VCaP (cell line): ENCODE measurements at regions not wholly inside any gene's neighbourhood (a gene's known extent, or its start where the extent isn't known, plus 50 kb on each side); places are given as distances from the start of the nearest gene placed in this dataset.

Source experiments
- H3K27ac ChIP-seq: fragments of 450-650 bp; 2 replicates; pipeline ENCODE4 v1.5.1; 2017
- TF ChIP-seq, protein P1 (sequence below): fragments of 450-650 bp; conservative IDR thresholded peaks from 2 replicates; pipeline ENCODE4 v1.5.1; 2017; ENCODE audit warnings: mild to moderate bottlenecking, moderate library complexity

DNA sequence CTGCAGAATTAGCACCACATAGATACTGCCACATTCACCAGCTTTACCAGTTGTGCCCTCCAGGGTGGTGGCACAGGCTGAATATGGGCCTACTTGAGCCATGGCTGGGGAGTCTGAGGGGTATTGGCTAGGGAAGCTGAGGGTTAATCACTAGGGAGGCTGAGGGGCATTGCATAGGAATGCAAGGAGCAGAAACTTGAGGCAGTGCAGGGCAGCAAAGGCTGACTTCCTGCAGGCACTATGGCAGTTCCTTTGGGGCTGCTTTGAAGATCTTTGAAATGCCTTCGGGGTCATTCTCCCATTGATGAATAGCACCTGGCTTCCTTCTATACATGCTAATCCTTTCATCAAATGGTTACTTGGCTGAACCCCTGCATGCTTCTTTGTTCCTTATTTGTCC, 171.5 kb downstream of the RCN1 start:
- no peak overlapping the region for H3K27ac ChIP-seq
- TF ChIP-seq, protein P1, sequence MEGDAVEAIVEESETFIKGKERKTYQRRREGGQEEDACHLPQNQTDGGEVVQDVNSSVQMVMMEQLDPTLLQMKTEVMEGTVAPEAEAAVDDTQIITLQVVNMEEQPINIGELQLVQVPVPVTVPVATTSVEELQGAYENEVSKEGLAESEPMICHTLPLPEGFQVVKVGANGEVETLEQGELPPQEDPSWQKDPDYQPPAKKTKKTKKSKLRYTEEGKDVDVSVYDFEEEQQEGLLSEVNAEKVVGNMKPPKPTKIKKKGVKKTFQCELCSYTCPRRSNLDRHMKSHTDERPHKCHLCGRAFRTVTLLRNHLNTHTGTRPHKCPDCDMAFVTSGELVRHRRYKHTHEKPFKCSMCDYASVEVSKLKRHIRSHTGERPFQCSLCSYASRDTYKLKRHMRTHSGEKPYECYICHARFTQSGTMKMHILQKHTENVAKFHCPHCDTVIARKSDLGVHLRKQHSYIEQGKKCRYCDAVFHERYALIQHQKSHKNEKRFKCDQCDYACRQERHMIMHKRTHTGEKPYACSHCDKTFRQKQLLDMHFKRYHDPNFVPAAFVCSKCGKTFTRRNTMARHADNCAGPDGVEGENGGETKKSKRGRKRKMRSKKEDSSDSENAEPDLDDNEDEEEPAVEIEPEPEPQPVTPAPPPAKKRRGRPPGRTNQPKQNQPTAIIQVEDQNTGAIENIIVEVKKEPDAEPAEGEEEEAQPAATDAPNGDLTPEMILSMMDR, result no peak

DNA sequence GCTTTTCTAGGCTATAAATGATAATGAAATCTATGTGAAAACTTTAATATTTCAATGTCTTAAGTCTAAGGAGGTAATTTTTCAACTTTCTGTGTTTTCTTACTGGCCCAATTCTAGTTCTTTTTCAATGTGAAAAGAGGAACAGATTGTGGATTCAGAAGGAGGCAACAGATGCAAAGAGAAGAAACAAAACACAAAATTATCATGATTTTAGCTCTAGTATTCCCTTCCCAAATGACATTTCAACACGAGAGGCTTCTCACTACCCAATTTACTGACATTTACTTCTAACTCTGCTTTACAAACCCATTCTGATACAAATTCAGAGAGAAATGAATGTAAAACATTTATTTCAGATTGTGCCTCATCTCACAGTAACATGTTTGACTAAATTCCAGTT, 169.4 kb downstream of the WT1 start:
- TF ChIP-seq, protein P1, result no peak
- no peak overlapping the region for H3K27ac ChIP-seq

DNA sequence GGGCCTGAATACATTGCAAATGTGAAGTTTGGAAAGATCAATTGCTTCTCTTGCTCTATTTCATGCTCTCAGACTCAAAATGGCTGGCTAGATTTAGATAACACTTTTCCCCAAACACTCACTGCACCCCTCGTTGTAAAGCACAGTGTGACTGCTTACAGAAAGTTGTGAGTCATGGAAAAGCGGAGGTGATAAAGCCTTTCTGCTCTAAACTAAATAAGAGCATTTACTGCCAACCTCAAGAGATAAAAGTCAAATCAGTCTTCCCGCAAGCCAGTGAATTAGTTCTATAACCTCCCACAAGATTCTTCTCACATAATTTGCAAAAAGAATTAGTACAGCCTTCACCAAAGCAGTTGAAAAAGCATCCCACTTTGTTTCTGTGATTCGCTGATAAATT, 168.7 kb downstream of the WT1 start:
- TF ChIP-seq, protein P1, result no peak
- no peak overlapping the region for H3K27ac ChIP-seq

DNA sequence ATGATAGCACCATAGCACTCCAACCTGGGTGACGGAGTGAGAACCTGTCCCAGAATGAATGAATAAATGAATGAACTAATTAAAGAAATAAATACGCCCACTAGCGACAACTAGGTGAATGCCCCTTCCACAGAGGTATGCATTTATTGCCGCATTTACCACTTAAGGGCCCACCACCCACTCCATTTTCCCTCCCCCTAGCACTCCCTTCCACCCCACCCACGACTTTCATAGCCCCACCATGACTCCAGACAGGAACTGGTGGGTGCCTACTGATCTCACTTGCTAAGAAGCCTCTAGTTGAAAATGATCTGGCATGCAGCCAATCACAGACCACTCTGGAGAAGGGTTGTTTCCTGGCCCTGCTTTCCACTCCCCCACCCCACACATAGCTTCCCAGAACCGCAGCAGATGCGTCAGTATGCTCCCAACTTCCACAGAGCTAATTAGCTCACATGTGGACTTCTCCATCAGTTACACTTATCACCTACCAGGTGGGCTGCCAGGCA, 167.6 kb downstream of the WT1 start:
- TF ChIP-seq, protein P1, result no peak
- no peak overlapping the region for H3K27ac ChIP-seq

DNA sequence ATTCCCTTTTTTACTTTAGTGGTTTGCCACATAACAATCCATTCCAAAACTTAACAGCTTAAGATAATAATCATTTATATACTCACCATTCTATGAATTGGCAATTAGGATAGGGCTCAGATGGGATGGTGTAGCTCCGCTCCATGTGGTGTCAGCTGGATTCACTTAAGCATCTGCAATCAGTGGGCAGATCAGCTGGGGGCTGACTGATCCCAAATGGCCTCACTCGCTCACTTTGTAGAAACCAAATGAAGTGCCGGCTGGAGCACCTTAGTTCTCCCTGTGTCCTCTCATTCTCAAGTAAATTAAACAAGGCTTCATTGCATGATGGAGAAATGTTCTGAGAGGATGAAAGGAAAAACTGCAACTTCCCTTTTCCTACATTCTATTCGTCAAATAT, 161.4 kb downstream of the WT1 start:
- H3K27ac ChIP-seq, result no peak overlapping the region
- TF ChIP-seq, protein P1, result no peak

DNA sequence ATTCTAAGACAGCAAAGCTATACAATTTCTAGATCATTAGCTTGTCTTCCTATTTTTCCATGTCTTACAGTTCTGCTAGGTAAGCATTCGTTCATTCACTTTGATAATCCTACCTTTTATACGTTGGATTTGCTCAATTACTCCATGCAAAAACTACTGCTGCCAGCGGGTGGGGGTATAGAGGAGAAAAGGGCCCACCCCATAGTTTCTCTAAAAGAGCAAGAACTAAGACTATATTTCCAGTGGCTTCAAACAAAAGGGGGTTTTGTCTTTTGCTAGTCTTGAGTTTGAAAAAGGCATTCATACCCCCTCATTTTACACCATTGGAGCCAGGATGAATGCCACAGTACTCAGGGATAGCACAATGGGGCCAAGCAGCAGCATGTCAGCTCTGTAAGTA, 155.7 kb downstream of the WT1 start:
- TF ChIP-seq, protein P1, result no peak
- no peak overlapping the region for H3K27ac ChIP-seq

DNA sequence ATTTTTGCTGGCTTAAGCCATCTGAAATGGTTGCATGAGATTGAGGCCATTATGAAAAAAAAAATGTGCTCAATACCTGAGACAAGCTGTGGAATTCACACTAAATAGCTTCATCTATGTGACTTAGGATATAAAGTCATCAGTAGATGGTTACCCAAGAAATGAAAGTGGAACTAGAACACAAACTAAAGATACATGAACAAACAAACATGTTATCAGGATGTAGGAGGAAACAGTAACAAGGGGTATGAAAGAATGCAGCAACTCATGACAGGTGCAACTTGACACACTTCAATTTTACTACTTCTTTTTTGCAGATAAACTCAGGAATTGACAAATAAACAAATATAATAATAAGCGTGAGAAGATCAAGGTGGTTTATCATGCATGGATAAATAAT, 155.0 kb downstream of the WT1 start:
- TF ChIP-seq, protein P1, result no peak
- no peak overlapping the region for H3K27ac ChIP-seq
